Retinal pigment epithelial cell (primary cell): ENCODE measurements at regions not wholly inside any gene's neighbourhood (a gene's known extent, or its start where the extent isn't known, plus 50 kb on each side); places are given as distances from the start of the nearest gene placed in this dataset.

Experiments used
- DNase-seq: peaks from one replicate; pipeline ENCODE4 v3.0.0-alpha.2; 2010; ENCODE audit warnings: low read depth
- H3K4me3 ChIP-seq: 2 replicates; pipeline ENCODE4 v1.5.1; 2011; ENCODE audit warnings: mild to moderate bottlenecking, low read length, control low read depth, moderate library complexity
- CTCF ChIP-seq: conservative IDR thresholded peaks from 2 replicates; pipeline ENCODE4 v1.5.1; 2011; ENCODE audit warnings: low read depth, low read length, control low read depth, inconsistent platforms

GRCh38 chr2:17401096-17401495 is 117.1 kb downstream of the RAD51AP2 start:
- no peak overlapping the region for H3K4me3 ChIP-seq
- no peak for TF ChIP-seq CTCF
- peak; percentile 3 for DNase-seq

- no peak for DNase-seq
- TF ChIP-seq CTCF: no peak
- H3K4me3 ChIP-seq: no peak overlapping the region
Measured at GRCh38 chr2:17398770-17399169, 119.5 kb downstream of the RAD51AP2 start.

GRCh38 chr2:17388798-17389197 is 129.4 kb downstream of the RAD51AP2 start:
- no peak for DNase-seq
- TF ChIP-seq CTCF: no peak
- no peak overlapping the region for H3K4me3 ChIP-seq

- no peak overlapping the region for H3K4me3 ChIP-seq
- DNase-seq: no peak
- no peak for TF ChIP-seq CTCF
Measured at GRCh38 chr2:17387591-17387990, 130.6 kb downstream of the RAD51AP2 start.

- no peak for DNase-seq
- no peak overlapping the region for H3K4me3 ChIP-seq
- TF ChIP-seq CTCF: no peak
Measured at GRCh38 chr2:17386771-17387170, 131.5 kb downstream of the RAD51AP2 start.

- no peak overlapping the region for H3K4me3 ChIP-seq
- TF ChIP-seq CTCF: no peak
- DNase-seq: no peak
Measured at GRCh38 chr2:17380003-17380402, 138.2 kb downstream of the RAD51AP2 start.

GRCh38 chr2:17375262-17375661 is 143.0 kb downstream of the RAD51AP2 start:
- no peak overlapping the region for H3K4me3 ChIP-seq
- TF ChIP-seq CTCF: no peak
- DNase-seq: no peak
